Suprapubic skin (tissue), 4 donors: ENCODE measurements at regions not wholly inside any gene's neighbourhood (a gene's known extent, or its start where the extent isn't known, plus 50 kb on each side); places are given as distances from the start of the nearest gene placed in this dataset.

Source experiments
- DNase-seq, 2 donors: peaks; one replicate each; pipeline ENCODE4 v3.0.0-alpha.2; 2019; ENCODE audit warnings: low spot score in 2 of 2
- H3K27ac ChIP-seq: fragments of 200-600 bp; sonication (generic); one replicate; pipeline ENCODE4 v1.5.1; 2019
- H3K27me3 ChIP-seq: fragments of 200-600 bp; sonication (generic); one replicate; pipeline ENCODE4 v1.5.1; 2019
- H3K36me3 ChIP-seq: fragments of 200-600 bp; sonication (generic); one replicate; pipeline ENCODE4 v1.5.1; 2019
- H3K4me1 ChIP-seq: fragments of 200-600 bp; sonication (generic); one replicate; pipeline ENCODE4 v1.5.1; 2019
- H3K4me3 ChIP-seq: fragments of 200-600 bp; sonication (generic); one replicate; pipeline ENCODE4 v1.5.1; 2019; ENCODE audit warnings: mild to moderate bottlenecking
- H3K9me3 ChIP-seq: fragments of 200-600 bp; sonication (generic); one replicate; pipeline ENCODE4 v1.5.1; 2019
- EP300 ChIP-seq: sonication (generic); formaldehyde crosslinking; IDR thresholded peaks from one replicate; pipeline ENCODE4 v1.6.1; 2017; ENCODE audit warnings: antibody characterized with exemption
- POLR2A ChIP-seq, 2 donors: fragments of 450-650 bp; IDR thresholded peaks; one replicate each; pipeline ENCODE4 v1.6.1; 2017; ENCODE audit warnings: antibody characterized with exemption in 2 of 2, mild to moderate bottlenecking in 2 of 2, moderate library complexity in 2 of 2
- POLR2AphosphoS5 ChIP-seq, 3 donors: sonication (generic); formaldehyde crosslinking; IDR thresholded peaks; one replicate each; pipeline ENCODE4 v1.6.1; 2017; ENCODE audit warnings: antibody characterized with exemption in 3 of 3
- WGBS: methylation state at CpG from one replicate; pipeline ENCODE4 v1.1.5; 2018; 5-methylcytosine and 5-hydroxymethylcytosine counted together
- TF ChIP-seq, protein P1 (sequence below), 2 donors: fragments of 200-600 bp in 1 of 2; fragments of 450-650 bp in 1 of 2; sonication (generic) in 1 of 2; IDR thresholded peaks; one replicate each; pipeline ENCODE4 v1.5.1; 2016 to 2019; ENCODE audit warnings: antibody characterized with exemption in 2 of 2, mild to moderate bottlenecking in 1 of 2, moderate library complexity in 1 of 2

DNA sequence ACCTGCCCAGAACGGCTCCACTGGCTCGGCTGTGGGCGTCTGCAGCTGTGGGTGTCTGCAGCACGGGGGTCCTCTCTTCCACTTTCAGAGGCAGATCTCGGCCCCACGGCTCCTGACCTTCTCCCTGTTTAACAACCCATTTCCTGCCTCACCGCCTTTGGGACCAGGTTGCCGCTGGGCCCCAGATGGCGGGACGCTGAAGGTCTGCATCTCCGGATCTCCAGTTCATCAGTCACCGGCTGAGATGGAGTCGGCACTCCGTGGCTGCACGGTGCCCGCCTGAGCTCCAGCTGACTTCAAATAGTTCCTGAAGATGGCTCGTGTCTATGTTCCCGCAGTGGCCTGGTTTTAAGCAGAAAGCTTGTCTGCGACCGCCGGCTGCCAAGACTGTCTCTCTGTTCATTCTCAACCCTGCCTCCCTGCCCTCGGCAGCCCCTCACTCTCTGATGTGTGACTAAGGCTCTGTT lies 475.9 kb downstream of the BRD1 start:
- no peaks in the 10 kb centered on the region for H3K4me1 ChIP-seq
- DNase-seq = peak; percentile 35 to 65
- H3K36me3 ChIP-seq = no peaks in the 10 kb centered on the region
- H3K4me3 ChIP-seq = no peak overlapping the region
- no peak overlapping the region for H3K27ac ChIP-seq
- H3K9me3 ChIP-seq = no peaks in the 10 kb centered on the region
- peaks cover 64% of the 10 kb centered on the region for H3K27me3 ChIP-seq
- WGBS = 57% methylated on average over 19 of the region's 22 CpGs
- no peak for TF ChIP-seq EP300

DNA sequence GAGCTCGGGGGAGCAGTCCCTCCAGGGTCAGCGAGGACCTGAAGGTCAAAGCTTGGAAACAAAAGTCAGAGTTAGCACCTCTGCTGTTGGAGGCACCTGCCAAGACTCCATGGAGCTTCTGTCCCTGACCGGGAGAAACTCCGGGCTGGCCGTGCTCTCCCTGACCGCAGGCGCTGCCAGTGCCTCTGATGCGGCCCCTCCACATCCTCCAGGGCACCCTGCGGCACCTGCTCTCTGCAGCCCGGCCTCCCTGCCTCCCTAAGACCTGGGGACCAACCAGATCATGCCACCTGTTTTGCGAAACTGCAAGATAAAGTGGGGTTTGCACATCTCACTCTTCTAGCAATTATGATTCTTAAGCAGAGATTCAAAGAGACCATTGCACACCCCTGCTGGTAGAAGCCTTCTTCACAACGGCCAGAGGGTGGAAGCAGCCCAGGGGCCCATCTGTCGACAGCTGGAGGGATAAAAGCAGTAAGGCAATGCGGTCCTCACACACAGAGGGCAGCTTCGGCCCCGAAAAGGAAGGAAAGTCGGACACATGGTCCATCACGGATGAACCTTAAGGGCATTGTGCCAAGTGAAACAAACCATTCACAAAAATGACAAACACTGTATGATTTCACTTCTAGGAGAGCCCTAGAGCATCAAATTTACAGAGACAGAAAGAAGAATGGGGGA lies 477.1 kb downstream of the BRD1 start:
- no peaks in the 10 kb centered on the region for H3K9me3 ChIP-seq
- 54% methylated on average over 12 of the region's 18 CpGs for WGBS
- peaks cover 67% of the 10 kb centered on the region for H3K27me3 ChIP-seq
- peak; percentile 31 to 57 for DNase-seq
- no peak overlapping the region for H3K27ac ChIP-seq
- H3K36me3 ChIP-seq = no peaks in the 10 kb centered on the region
- TF ChIP-seq EP300 = no peak
- no peak for TF ChIP-seq POLR2A (IDR thresholded peaks at IDR 0.05)
- TF ChIP-seq POLR2AphosphoS5 (IDR thresholded peaks at IDR 0.05) = no peak
- no peak overlapping the region for H3K4me3 ChIP-seq
- no peaks in the 10 kb centered on the region for H3K4me1 ChIP-seq

DNA sequence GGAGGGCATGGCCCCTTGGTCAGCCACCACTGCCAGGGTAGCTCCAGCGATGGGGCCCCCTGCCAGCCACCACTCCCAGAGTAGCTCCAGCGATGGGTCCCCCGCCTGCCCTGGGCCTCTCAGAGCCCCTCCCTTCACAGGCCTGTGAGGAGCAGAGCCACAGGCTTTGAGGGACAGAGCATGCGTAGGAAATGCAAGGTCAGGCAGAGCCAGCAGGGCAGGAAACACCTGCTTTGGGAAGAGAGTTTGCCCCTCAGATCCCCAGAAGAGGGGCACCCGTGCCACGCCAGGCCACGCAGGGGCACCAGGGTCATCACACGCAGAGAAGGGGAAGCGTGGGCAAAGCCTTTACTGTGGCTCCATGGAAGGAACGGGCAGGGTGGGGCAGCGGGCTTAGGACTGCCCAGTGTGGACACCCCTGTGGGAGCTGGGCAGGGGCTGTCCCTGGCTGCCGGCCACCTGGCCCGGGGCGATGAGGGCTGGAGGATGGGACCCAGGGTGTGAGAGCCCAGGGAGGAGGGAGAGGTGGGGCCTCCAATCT lies 477.8 kb downstream of the BRD1 start:
- TF ChIP-seq, protein P1, sequence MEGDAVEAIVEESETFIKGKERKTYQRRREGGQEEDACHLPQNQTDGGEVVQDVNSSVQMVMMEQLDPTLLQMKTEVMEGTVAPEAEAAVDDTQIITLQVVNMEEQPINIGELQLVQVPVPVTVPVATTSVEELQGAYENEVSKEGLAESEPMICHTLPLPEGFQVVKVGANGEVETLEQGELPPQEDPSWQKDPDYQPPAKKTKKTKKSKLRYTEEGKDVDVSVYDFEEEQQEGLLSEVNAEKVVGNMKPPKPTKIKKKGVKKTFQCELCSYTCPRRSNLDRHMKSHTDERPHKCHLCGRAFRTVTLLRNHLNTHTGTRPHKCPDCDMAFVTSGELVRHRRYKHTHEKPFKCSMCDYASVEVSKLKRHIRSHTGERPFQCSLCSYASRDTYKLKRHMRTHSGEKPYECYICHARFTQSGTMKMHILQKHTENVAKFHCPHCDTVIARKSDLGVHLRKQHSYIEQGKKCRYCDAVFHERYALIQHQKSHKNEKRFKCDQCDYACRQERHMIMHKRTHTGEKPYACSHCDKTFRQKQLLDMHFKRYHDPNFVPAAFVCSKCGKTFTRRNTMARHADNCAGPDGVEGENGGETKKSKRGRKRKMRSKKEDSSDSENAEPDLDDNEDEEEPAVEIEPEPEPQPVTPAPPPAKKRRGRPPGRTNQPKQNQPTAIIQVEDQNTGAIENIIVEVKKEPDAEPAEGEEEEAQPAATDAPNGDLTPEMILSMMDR (IDR thresholded peaks at IDR 0.05) = no peak
- no peak for TF ChIP-seq POLR2AphosphoS5 (IDR thresholded peaks at IDR 0.05)
- TF ChIP-seq POLR2A (IDR thresholded peaks at IDR 0.05) = no peak
- TF ChIP-seq EP300 = no peak
- peak; percentile 43 to 65 for DNase-seq
- Histone ChIP-seq H3K4me1 (no peaks in the 10 kb centered on the region), H3K9me3 (no peaks in the 10 kb centered on the region), H3K27me3 (peaks cover 61% of the 10 kb centered on the region), H3K36me3 (no peaks in the 10 kb centered on the region), H3K4me3 (no peak overlapping the region), H3K27ac (no peak overlapping the region)
- 62% methylated on average over 5 of the region's 14 CpGs for WGBS

DNA sequence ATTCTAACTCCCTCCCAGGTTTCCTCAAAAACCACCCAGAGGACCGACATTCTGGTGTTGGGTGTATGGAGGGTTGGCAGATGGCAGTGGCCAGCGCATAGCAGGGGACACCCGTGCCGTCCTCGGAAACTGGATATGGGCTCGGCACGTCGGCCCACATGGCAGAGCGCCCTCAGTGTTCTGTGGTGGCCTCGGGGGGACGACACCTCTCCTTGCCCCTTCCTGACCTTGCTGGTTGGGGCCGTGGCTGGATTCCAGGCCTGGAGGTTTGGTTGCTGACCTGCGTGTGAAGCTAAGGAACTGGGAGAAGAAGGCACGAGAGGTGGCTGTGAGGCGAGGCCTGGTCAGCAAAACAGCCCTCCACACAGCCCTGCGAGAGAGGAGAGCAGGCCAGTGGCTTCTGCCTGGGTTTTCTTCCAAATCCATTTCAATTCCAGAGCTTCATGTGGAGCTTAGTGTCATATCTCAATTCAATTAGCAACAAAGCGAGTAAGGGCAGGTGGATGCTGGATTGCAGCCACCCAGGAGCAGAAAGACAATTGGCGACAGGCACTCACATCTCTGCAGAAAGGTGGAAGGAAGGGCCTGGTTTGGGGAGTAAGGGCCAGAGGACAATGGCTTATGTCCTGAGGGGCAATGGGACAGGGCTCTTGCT lies 478.4 kb downstream of the BRD1 start:
- WGBS = 83% methylated on average over 16 of the region's 18 CpGs
- peaks cover 63% of the 10 kb centered on the region for H3K27me3 ChIP-seq
- H3K36me3 ChIP-seq = no peaks in the 10 kb centered on the region
- TF ChIP-seq, protein P1 (IDR thresholded peaks at IDR 0.05) = no peak
- TF ChIP-seq POLR2AphosphoS5 (IDR thresholded peaks at IDR 0.05) = no peak
- H3K27ac ChIP-seq = no peak overlapping the region
- DNase-seq = peak in 1 of 2 donors; percentile 49
- no peaks in the 10 kb centered on the region for H3K9me3 ChIP-seq
- H3K4me1 ChIP-seq = no peaks in the 10 kb centered on the region
- no peak overlapping the region for H3K4me3 ChIP-seq

DNA sequence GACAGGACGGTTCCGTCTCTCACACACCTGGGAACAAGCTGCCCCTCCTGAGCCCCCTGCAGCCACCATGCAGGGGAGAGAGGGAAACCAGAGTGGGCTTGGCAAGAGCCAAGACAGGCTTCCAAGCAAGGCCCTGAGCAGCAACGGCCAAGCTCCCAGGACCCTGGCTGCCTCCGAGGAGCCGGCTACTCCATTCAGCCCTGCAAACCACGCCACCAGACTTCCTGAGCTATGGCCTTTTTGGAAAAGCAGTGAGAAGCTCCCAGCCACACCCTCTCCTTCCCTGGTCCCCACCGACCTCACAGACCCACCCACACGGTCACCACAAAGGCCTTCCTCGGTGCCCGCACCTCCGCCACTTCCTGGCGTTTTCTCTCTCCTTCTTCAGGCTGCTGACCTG lies 479.0 kb downstream of the BRD1 start:
- Histone ChIP-seq H3K36me3 (no peaks in the 10 kb centered on the region), H3K27me3 (peaks cover 67% of the 10 kb centered on the region), H3K4me1 (no peaks in the 10 kb centered on the region), H3K9me3 (no peaks in the 10 kb centered on the region), H3K4me3 (no peak overlapping the region), H3K27ac (no peak overlapping the region)
- WGBS = 75% methylated on average over 12 of the region's 12 CpGs
- peak in 1 of 2 donors; percentile 33 for DNase-seq
- no peak for TF ChIP-seq POLR2AphosphoS5 (IDR thresholded peaks at IDR 0.05)

DNA sequence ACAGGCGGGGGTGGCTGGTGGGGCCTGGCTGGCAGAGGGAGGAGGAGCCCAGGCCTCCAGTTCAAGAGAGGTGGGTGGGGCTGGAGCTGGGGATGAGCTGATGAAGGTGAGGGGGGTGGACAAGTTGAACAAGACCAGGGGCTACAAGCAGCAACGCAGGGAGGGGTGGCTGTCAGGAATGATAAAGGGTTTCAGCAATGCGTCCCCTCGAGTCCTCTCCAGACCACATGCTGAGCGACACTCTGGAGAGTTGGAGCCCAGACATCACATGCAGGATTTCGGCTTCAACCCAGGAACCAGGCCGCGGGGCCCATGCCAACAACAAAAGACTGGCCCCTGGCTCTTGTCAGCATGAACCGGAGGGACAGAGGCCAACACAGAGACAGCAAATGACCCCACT lies 480.3 kb downstream of the BRD1 start:
- H3K4me3 ChIP-seq = no peak overlapping the region
- H3K27ac ChIP-seq = no peak overlapping the region
- no peaks in the 10 kb centered on the region for H3K36me3 ChIP-seq
- peaks cover 62% of the 10 kb centered on the region for H3K27me3 ChIP-seq
- DNase-seq = peak; percentile 42 to 55
- TF ChIP-seq POLR2A (IDR thresholded peaks at IDR 0.05) (no peak), EP300 (no peak), POLR2AphosphoS5 (IDR thresholded peaks at IDR 0.05) (no peak)
- TF ChIP-seq, protein P1 (IDR thresholded peaks at IDR 0.05) = no peak
- H3K9me3 ChIP-seq = no peaks in the 10 kb centered on the region
- H3K4me1 ChIP-seq = no peaks in the 10 kb centered on the region
- WGBS = 86% methylated on average over 9 of the region's 9 CpGs
